ENCODE measurements at regions not wholly inside any gene's neighbourhood (a gene's known extent, or its start where the extent isn't known, plus 50 kb on each side); places are given as distances from the start of the nearest gene placed in this dataset.

DNA sequence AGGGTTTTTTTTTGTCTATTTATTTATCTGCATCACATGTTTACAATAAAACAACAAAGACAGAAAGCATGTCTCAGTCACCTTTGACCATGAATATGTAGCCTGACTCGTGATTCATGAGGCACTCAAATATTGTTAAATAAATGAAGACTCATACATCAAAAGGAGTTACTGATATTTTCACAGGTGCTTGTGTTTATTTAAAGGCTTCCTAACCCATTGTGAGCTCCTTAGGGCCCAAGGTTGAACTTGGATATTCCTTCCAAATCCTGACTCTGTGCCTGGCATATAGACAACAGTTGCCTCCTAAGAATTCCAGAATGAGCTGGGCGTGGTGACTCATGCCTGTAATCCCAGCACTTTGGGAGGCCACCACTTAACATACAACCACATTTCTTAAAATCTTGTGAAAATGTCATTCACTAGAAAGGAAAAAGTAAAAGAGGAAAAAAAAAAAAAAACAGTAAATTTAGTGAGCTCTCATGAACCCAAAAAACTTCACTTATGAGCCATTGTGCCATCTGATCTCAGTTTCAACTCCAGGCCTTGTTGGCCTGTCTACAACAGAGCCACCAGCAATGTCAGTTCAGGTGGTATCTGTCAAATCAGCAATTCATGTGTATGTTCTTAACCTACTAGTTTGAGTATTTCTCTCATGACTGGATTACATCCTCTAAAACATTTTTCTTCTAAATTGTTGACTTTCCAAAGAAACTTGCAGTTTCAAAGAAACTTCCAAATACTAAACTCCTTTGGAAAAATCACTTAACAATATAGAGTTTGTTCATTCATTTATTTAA lies 162.7 kb upstream of the MARCKS start:
- H3K4me2 ChIP-seq (ENCODE audit: low read length, poor library complexity, severe bottlenecking), result no peak overlapping the region
- no peak overlapping the region for H2BK15ac ChIP-seq (ENCODE audit: low read depth, poor library complexity, severe bottlenecking)
- peak; percentile 54 for DNase-seq
- no peak overlapping the region for H3K4ac ChIP-seq (ENCODE audit: low read depth in 1 of 2, low read length in 2 of 2)
- no peaks in the 10 kb centered on the region for H3K79me1 ChIP-seq (replicated peaks; ENCODE audit: low read length, poor library complexity, severe bottlenecking)
- no peak overlapping the region for H3K14ac ChIP-seq (ENCODE audit: low read length in 2 of 2)
- H4K91ac ChIP-seq (ENCODE audit: low read length), result no peak overlapping the region
- no peak overlapping the region for H2BK120ac ChIP-seq (ENCODE audit: low read depth, low read length)
- no CpG with 5 or more reads among the region's 2 CpGs for WGBS
- no peak overlapping the region for H2AK5ac ChIP-seq (ENCODE audit: low read length, severe bottlenecking)
- no peak overlapping the region for H4K8ac ChIP-seq (ENCODE audit: low read length)
- H2BK5ac ChIP-seq (ENCODE audit: low read depth, low read length, poor library complexity, severe bottlenecking), result no peak overlapping the region
- H2BK12ac ChIP-seq (ENCODE audit: low read length in 2 of 2), result no peak overlapping the region
- H3K27me3 ChIP-seq (ENCODE audit: control insufficient read depth in 1 of 2, insufficient read depth in 1 of 2, low read length in 2 of 2), result peaks cover 0 to 3% of the 10 kb centered on the region in 2 experiments
- H2AFZ ChIP-seq (ENCODE audit: low read depth, low read length), result no peak overlapping the region
- no peak overlapping the region for H3K27ac ChIP-seq (ENCODE audit: low read length, poor library complexity, severe bottlenecking)
- H3K23ac ChIP-seq (ENCODE audit: low read length in 2 of 2), result no peak overlapping the region
- H3K18ac ChIP-seq (ENCODE audit: low read depth in 1 of 2, low read length in 2 of 2), result no peak overlapping the region
- H3K36me3 ChIP-seq (ENCODE audit: control insufficient read depth in 1 of 2, insufficient read depth in 2 of 2, low read depth in 1 of 2, low read length in 2 of 2), result no peaks in the 10 kb centered on the region
- H3K9me3 ChIP-seq (ENCODE audit: control insufficient read depth, low read length), result no peaks in the 10 kb centered on the region
- peak overlapping the region; percentile 31 for H3K9ac ChIP-seq (ENCODE audit: low read length)
- H3K4me3 ChIP-seq (ENCODE audit: insufficient read depth in 1 of 2, low read depth in 1 of 2, low read length in 2 of 2), result no peak overlapping the region
- H3K4me1 ChIP-seq (ENCODE audit: control insufficient read depth, insufficient read depth, low read depth, low read length), result no peaks in the 10 kb centered on the region

DNA sequence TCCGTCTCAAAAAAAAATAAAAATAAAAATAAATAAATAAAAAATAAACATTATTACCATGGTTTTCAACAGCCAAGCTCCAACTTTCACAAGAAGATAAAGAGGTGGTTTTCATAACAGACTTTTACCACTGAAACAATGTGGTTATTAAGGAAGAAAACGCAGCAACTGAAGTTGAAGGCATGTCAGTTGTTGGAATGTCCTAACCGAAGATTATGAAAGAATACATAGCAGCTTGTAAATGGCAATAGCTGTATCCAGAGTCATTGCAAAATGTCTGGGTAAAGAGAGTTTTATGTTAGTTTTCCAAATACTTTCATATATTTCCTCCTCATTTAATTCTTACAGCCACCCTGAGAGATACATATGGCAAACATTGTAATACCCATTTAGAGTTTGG lies 161.6 kb upstream of the MARCKS start:
- no peaks in the 10 kb centered on the region for H3K9me3 ChIP-seq (ENCODE audit: control insufficient read depth, low read length)
- no peaks in the 10 kb centered on the region for H3K79me1 ChIP-seq (replicated peaks; ENCODE audit: low read length, poor library complexity, severe bottlenecking)
- H3K14ac ChIP-seq (ENCODE audit: low read length in 2 of 2), result no peak overlapping the region
- no peak overlapping the region for H3K4me3 ChIP-seq (ENCODE audit: insufficient read depth in 1 of 2, low read depth in 1 of 2, low read length in 2 of 2)
- 74% methylated on average over 2 of the region's 3 CpGs for WGBS
- H3K27me3 ChIP-seq (ENCODE audit: control insufficient read depth in 1 of 2, insufficient read depth in 1 of 2, low read length in 2 of 2), result peaks cover 0 to 7% of the 10 kb centered on the region in 2 experiments
- H3K4me1 ChIP-seq (ENCODE audit: control insufficient read depth, insufficient read depth, low read depth, low read length), result no peaks in the 10 kb centered on the region
- no peak overlapping the region for H3K4me2 ChIP-seq (ENCODE audit: low read length, poor library complexity, severe bottlenecking)
- DNase-seq, result peak; percentile 74
- no peak overlapping the region for H4K91ac ChIP-seq (ENCODE audit: low read length)
- no peak overlapping the region for H2AFZ ChIP-seq (ENCODE audit: low read depth, low read length)
- no peak overlapping the region for H2BK15ac ChIP-seq (ENCODE audit: low read depth, poor library complexity, severe bottlenecking)
- H2BK5ac ChIP-seq (ENCODE audit: low read depth, low read length, poor library complexity, severe bottlenecking), result no peak overlapping the region
- no peak overlapping the region for H3K27ac ChIP-seq (ENCODE audit: low read length, poor library complexity, severe bottlenecking)
- H2BK12ac ChIP-seq (ENCODE audit: low read length in 2 of 2), result no peak overlapping the region
- no peak overlapping the region for H2AK5ac ChIP-seq (ENCODE audit: low read length, severe bottlenecking)
- H3K23ac ChIP-seq (ENCODE audit: low read length in 2 of 2), result no peak overlapping the region
- H3K9ac ChIP-seq (ENCODE audit: low read length), result peak overlapping the region; percentile 14
- no peak overlapping the region for H3K4ac ChIP-seq (ENCODE audit: low read depth in 1 of 2, low read length in 2 of 2)
- H4K8ac ChIP-seq (ENCODE audit: low read length), result no peak overlapping the region
- H2BK120ac ChIP-seq (ENCODE audit: low read depth, low read length), result no peak overlapping the region
- no peak overlapping the region for H3K18ac ChIP-seq (ENCODE audit: low read depth in 1 of 2, low read length in 2 of 2)
- no peaks in the 10 kb centered on the region for H3K36me3 ChIP-seq (ENCODE audit: control insufficient read depth in 1 of 2, insufficient read depth in 2 of 2, low read depth in 1 of 2, low read length in 2 of 2)

DNA sequence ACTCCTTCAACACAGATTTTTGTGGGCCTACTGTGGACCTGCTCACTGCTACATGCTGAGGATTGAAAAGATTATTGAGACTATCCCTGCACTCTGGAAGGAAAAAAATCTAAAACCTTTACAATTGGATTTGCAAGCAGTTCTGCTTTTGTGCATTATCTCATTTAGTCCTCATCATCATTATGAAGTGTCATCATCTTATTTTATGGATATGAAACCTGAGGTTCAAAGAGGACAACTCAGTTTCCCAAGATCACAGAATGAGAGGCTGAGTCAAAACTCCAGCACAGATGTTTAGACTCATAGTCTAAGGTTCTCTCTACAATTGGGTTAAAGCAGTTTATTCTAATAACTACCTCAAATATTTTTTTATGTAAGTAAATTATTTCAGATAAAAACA lies 160.2 kb upstream of the MARCKS start:
- Histone ChIP-seq H2BK12ac (ENCODE audit: low read length in 2 of 2) (no peak overlapping the region), H2BK15ac (ENCODE audit: low read depth, poor library complexity, severe bottlenecking) (no peak overlapping the region), H3K18ac (ENCODE audit: low read depth in 1 of 2, low read length in 2 of 2) (no peak overlapping the region), H2BK120ac (ENCODE audit: low read depth, low read length) (no peak overlapping the region), H3K9me3 (ENCODE audit: control insufficient read depth, low read length) (no peaks in the 10 kb centered on the region), H3K4me2 (ENCODE audit: low read length, poor library complexity, severe bottlenecking) (no peak overlapping the region), H4K91ac (ENCODE audit: low read length) (no peak overlapping the region), H3K9ac (ENCODE audit: low read length) (peak overlapping the region; percentile 24), H2AK5ac (ENCODE audit: low read length, severe bottlenecking) (no peak overlapping the region), H3K4me1 (ENCODE audit: control insufficient read depth, insufficient read depth, low read depth, low read length) (no peaks in the 10 kb centered on the region), H3K23ac (ENCODE audit: low read length in 2 of 2) (no peak overlapping the region), H2AFZ (ENCODE audit: low read depth, low read length) (no peak overlapping the region), H4K8ac (ENCODE audit: low read length) (no peak overlapping the region), H3K4me3 (ENCODE audit: insufficient read depth in 1 of 2, low read depth in 1 of 2, low read length in 2 of 2) (no peak overlapping the region), H3K4ac (ENCODE audit: low read depth in 1 of 2, low read length in 2 of 2) (no peak overlapping the region), H2BK5ac (ENCODE audit: low read depth, low read length, poor library complexity, severe bottlenecking) (no peak overlapping the region), H3K79me1 (replicated peaks; ENCODE audit: low read length, poor library complexity, severe bottlenecking) (no peaks in the 10 kb centered on the region), H3K36me3 (ENCODE audit: control insufficient read depth in 1 of 2, insufficient read depth in 2 of 2, low read depth in 1 of 2, low read length in 2 of 2) (no peaks in the 10 kb centered on the region), H3K14ac (ENCODE audit: low read length in 2 of 2) (no peak overlapping the region), H3K27me3 (ENCODE audit: control insufficient read depth in 1 of 2, insufficient read depth in 1 of 2, low read length in 2 of 2) (peaks cover 0 to 13% of the 10 kb centered on the region in 2 experiments), H3K27ac (ENCODE audit: low read length, poor library complexity, severe bottlenecking) (no peak overlapping the region)
- no peak for DNase-seq

DNA sequence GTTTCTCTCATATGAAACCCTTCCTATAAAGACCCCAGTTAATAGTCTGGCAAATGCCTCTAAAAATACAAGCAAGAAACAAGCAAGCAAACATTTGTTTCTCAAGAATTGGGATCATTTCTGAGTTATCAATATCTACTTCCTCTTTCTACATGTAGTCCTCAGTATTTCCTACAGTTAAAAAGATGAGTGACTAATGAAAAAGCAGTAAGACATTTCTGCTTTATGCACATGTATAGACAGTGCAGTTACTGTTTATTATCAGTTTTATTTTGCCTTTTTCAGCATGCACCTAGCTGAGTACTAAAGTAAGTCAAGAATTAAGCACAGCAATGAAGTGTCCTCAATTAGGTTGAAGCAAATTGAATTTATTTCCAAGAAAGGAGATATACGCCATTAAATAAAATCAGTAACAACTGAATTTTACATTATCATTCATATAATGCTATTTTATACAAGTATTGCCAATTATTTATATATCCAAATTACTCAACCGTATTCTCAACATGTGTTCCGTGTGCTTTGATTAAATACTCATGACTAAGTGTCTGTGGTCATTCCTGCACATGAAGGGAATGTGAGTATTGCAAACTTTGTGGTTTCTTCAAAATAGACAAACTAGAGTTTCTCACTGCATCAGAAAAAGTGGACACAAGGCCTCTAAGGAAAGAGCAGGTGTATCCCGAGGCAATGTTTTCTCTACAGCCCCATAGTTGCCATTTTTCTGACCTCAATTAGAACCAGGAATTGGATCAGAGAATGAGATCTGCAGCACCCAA lies 159.3 kb upstream of the MARCKS start:
- Histone ChIP-seq H3K27ac (ENCODE audit: low read length, poor library complexity, severe bottlenecking) (no peak overlapping the region), H4K91ac (ENCODE audit: low read length) (no peak overlapping the region), H3K4me2 (ENCODE audit: low read length, poor library complexity, severe bottlenecking) (no peak overlapping the region), H3K79me1 (replicated peaks; ENCODE audit: low read length, poor library complexity, severe bottlenecking) (no peaks in the 10 kb centered on the region), H3K23ac (ENCODE audit: low read length in 2 of 2) (no peak overlapping the region), H2AK5ac (ENCODE audit: low read length, severe bottlenecking) (no peak overlapping the region), H2AFZ (ENCODE audit: low read depth, low read length) (no peak overlapping the region), H3K36me3 (ENCODE audit: control insufficient read depth in 1 of 2, insufficient read depth in 2 of 2, low read depth in 1 of 2, low read length in 2 of 2) (no peaks in the 10 kb centered on the region), H2BK5ac (ENCODE audit: low read depth, low read length, poor library complexity, severe bottlenecking) (no peak overlapping the region), H3K18ac (ENCODE audit: low read depth in 1 of 2, low read length in 2 of 2) (no peak overlapping the region), H3K4ac (ENCODE audit: low read depth in 1 of 2, low read length in 2 of 2) (no peak overlapping the region), H3K14ac (ENCODE audit: low read length in 2 of 2) (no peak overlapping the region), H2BK15ac (ENCODE audit: low read depth, poor library complexity, severe bottlenecking) (no peak overlapping the region), H3K9me3 (ENCODE audit: control insufficient read depth, low read length) (no peaks in the 10 kb centered on the region), H3K4me3 (ENCODE audit: insufficient read depth in 1 of 2, low read depth in 1 of 2, low read length in 2 of 2) (no peak overlapping the region), H3K27me3 (ENCODE audit: control insufficient read depth in 1 of 2, insufficient read depth in 1 of 2, low read length in 2 of 2) (peaks cover 0 to 19% of the 10 kb centered on the region in 2 experiments), H2BK12ac (ENCODE audit: low read length in 2 of 2) (no peak overlapping the region), H3K9ac (ENCODE audit: low read length) (no peak overlapping the region), H3K4me1 (ENCODE audit: control insufficient read depth, insufficient read depth, low read depth, low read length) (no peaks in the 10 kb centered on the region), H4K8ac (ENCODE audit: low read length) (no peak overlapping the region), H2BK120ac (ENCODE audit: low read depth, low read length) (no peak overlapping the region)
- peak; percentile 92 for DNase-seq
- WGBS, result under 1% methylated on average over 3 of the region's 4 CpGs

All from mesenchymal stem cell (in vitro differentiated cells and primary cell).